IMR-90 (cell line): ENCODE measurements at regions not wholly inside any gene's neighbourhood (a gene's known extent, or its start where the extent isn't known, plus 50 kb on each side); places are given as distances from the start of the nearest gene placed in this dataset.
A peak's percentile ranks its signal among the peaks of the same experiment; 100 is the strongest.

ENCODE experiments used
- ATAC-seq: fragments of 200-7000 bp; cut with Tn5 transposase; 2 replicates; pipeline ENCODE4 v1.9.1; 2020; ENCODE audit warnings: low read depth, mild to moderate bottlenecking, moderate library complexity
- BruUV-seq: library from RNA; stranded (reverse); fragments of 400-500 nt; replicated peaks from 2 replicates; lab custom pipeline; 2021; lab: Mats Ljungman, UMichigan
- CTCF ChIA-PET: fragments of 300-600 bp; formaldehyde crosslinking; extraction: SDS; loops from one replicate; lab custom pipeline; 2021; ENCODE audit warnings: antibody characterized with exemption; lab: Yijun Ruan, JAX
- POLR2A ChIA-PET: fragments of 300-600 bp; sonication (Branson Sonifier 250); formaldehyde crosslinking; loops from one replicate; lab custom pipeline; 2022; ENCODE audit warnings: antibody characterized with exemption; ENCODE audit not compliant: unreplicated experiment; lab: Charles Lee
- DNase-seq: peaks from one replicate; pipeline ENCODE4 v3.0.0; 2013
- H2AFZ ChIP-seq: replicated peaks from 2 replicates; pipeline ENCODE3; 2013; ENCODE audit warnings: low read length, mild to moderate bottlenecking; ENCODE audit not compliant: poor library complexity
- H2AK5ac ChIP-seq: 2 replicates; pipeline ENCODE4 v1.6.1; 2013; ENCODE audit warnings: low read depth, low read length, inconsistent platforms
- H2AK9ac ChIP-seq: replicated peaks from 2 replicates; pipeline ENCODE3; 2013; ENCODE audit warnings: mild to moderate bottlenecking, low read depth, low read length, moderate library complexity; ENCODE audit not compliant: poor library complexity
- H2BK120ac ChIP-seq: 2 replicates; pipeline ENCODE4 v1.6.1; 2013; ENCODE audit warnings: low read depth, low read length, inconsistent platforms
- H2BK15ac ChIP-seq: 3 replicates; pipeline ENCODE4 v1.6.1; 2013; ENCODE audit warnings: low read depth, low read length, inconsistent platforms
- H2BK20ac ChIP-seq: 2 replicates; pipeline ENCODE4 v1.6.1; 2013; ENCODE audit warnings: low read depth, mild to moderate bottlenecking, inconsistent platforms, low read length, moderate library complexity
- H2BK5ac ChIP-seq: 2 replicates; pipeline ENCODE4 v1.6.1; 2013; ENCODE audit warnings: mild to moderate bottlenecking, low read depth, low read length, inconsistent platforms; ENCODE audit not compliant: poor library complexity, severe bottlenecking
- H3K14ac ChIP-seq: replicated peaks from 2 replicates; pipeline ENCODE4 v1.6.1; 2013; ENCODE audit warnings: low read depth, low read length, inconsistent platforms
- H3K18ac ChIP-seq: 2 replicates; pipeline ENCODE4 v1.6.1; 2013; ENCODE audit warnings: low read depth, low read length, control low read depth
- H3K23ac ChIP-seq: 2 replicates; pipeline ENCODE4 v1.6.1; 2013; ENCODE audit warnings: low read depth, low read length, inconsistent platforms
- H3K27ac ChIP-seq: 2 replicates; pipeline ENCODE4 v1.5.1; 2013; ENCODE audit warnings: mild to moderate bottlenecking, control low read depth, low read length; ENCODE audit not compliant: insufficient read depth
- H3K27me3 ChIP-seq: 2 replicates; pipeline ENCODE4 v1.6.1; 2013; ENCODE audit warnings: low read length; ENCODE audit not compliant: control insufficient read depth, insufficient read depth
- H3K36me3 ChIP-seq: 2 replicates; pipeline ENCODE4 v1.6.1; 2013; ENCODE audit warnings: low read length, mixed read lengths; ENCODE audit not compliant: control insufficient read depth, insufficient read depth
- H3K4ac ChIP-seq: 2 replicates; pipeline ENCODE4 v1.6.1; 2013; ENCODE audit warnings: low read depth, low read length, inconsistent platforms
- H3K4me1 ChIP-seq: 2 replicates; pipeline ENCODE4 v1.6.1; 2013; ENCODE audit warnings: low read length, mixed read lengths; ENCODE audit not compliant: control insufficient read depth, insufficient read depth
- H3K4me2 ChIP-seq: 2 replicates; pipeline ENCODE4 v1.6.1; 2013; ENCODE audit warnings: low read depth, mild to moderate bottlenecking, control low read depth, low read length, moderate library complexity
- H3K4me3 ChIP-seq: 2 replicates; pipeline ENCODE4 v1.5.1; 2013; ENCODE audit warnings: low read depth, mild to moderate bottlenecking, control low read depth, low read length, moderate library complexity; ENCODE audit not compliant: insufficient read depth
- H3K56ac ChIP-seq: 2 replicates; pipeline ENCODE4 v1.6.1; 2013; ENCODE audit warnings: low read length, inconsistent platforms; ENCODE audit not compliant: insufficient read depth; ENCODE audit errors: extremely low read depth
- H3K79me1 ChIP-seq, 2 experiments: 2 replicates each; pipeline ENCODE4 v1.6.1; 2013; ENCODE audit warnings: low read length in 2 of 2, inconsistent platforms in 1 of 2, low read depth in 1 of 2
- H3K9ac ChIP-seq: 2 replicates; pipeline ENCODE4 v1.6.1; 2013; ENCODE audit warnings: low read depth, low read length, control low read depth
- H3K9me1 ChIP-seq: 2 replicates; pipeline ENCODE4 v1.6.1; 2013; ENCODE audit warnings: low read length, inconsistent platforms; ENCODE audit not compliant: insufficient read depth
- H3K9me3 ChIP-seq: 2 replicates; pipeline ENCODE4 v1.6.1; 2013; ENCODE audit warnings: low read length; ENCODE audit not compliant: control insufficient read depth, insufficient read depth
- H4K20me1 ChIP-seq: 2 replicates; pipeline ENCODE4 v1.6.1; 2013; ENCODE audit warnings: low read length, inconsistent platforms; ENCODE audit not compliant: insufficient read depth
- H4K5ac ChIP-seq: 2 replicates; pipeline ENCODE4 v1.6.1; 2013; ENCODE audit warnings: mild to moderate bottlenecking, low read depth, low read length, control low read depth
- H4K8ac ChIP-seq, 2 experiments: 2 replicates each; pipeline ENCODE4 v1.6.1; 2013; ENCODE audit warnings: low read depth in 2 of 2, low read length in 2 of 2, control low read depth in 1 of 2, inconsistent platforms in 1 of 2
- H4K91ac ChIP-seq: 2 replicates; pipeline ENCODE4 v1.6.1; 2013; ENCODE audit warnings: low read depth, low read length, inconsistent platforms; ENCODE audit not compliant: insufficient read depth
- ELK1 ChIP-seq: fragments of 150-350 bp; IDR thresholded peaks from 2 replicates; pipeline ENCODE4 v1.6.1; 2016; ENCODE audit warnings: low read depth, mild to moderate bottlenecking, low read length, moderate library complexity, borderline replicate concordance
- RFX5 ChIP-seq: IDR thresholded peaks from 2 replicates; pipeline ENCODE4 v1.8.0; 2012; ENCODE audit warnings: low read depth, mild to moderate bottlenecking, low read length, moderate library complexity
- WGBS, 2 experiments: methylation state at CpG; one replicate each; pipeline versions ENCODE4 v1.1.5 to v1.1.7; 2013; ENCODE audit warnings: missing lambda C conversion rate in 2 of 2; ENCODE audit not compliant: insufficient read length in 1 of 2; ENCODE audit errors: extremely low coverage in 2 of 2; 5-methylcytosine and 5-hydroxymethylcytosine counted together
- dilution Hi-C: fragments of 300-500 bp; cut with HindIII; formaldehyde crosslinking; loops from one replicate; pipeline ENCODE4 v1.14.3; 2018; ENCODE audit warnings: low sequenced_read_pairs; ENCODE audit not compliant: unreplicated experiment
- in situ Hi-C: fragments of 300-500 bp; cut with MboI; formaldehyde crosslinking; loops from 3 replicates; pipeline ENCODE4 v1.14.3; 2019; ENCODE audit warnings: low sequenced_read_pairs, inconsistent platforms, mixed read lengths
- intact Hi-C: fragments of 100-400 bp; cut with micrococcal nuclease; formaldehyde crosslinking; loops from 2 replicates; pipeline ENCODE4 v1.10.0; 2022

GRCh38 chr1:86226204-86226603 is 69.6 kb upstream of the COL24A1 start:
- Histone ChIP-seq H2AFZ (no peak overlapping the region), H2BK20ac (no peak overlapping the region), H3K9me3 (no peaks in the 10 kb centered on the region), H3K27me3 (no peaks in the 10 kb centered on the region; the same call in 1 of the 2 replicates), H3K4me1 (no peaks in the 10 kb centered on the region), H3K18ac (no peak overlapping the region), H2BK120ac (no peak overlapping the region), H3K79me1 (no peaks in the 10 kb centered on the region), H4K20me1 (no peaks in the 10 kb centered on the region), H3K4me2 (no peak overlapping the region), H2BK15ac (no peak overlapping the region), H3K23ac (no peak overlapping the region), H3K4me3 (no peak overlapping the region), H4K91ac (no peak overlapping the region), H2AK5ac (no peak overlapping the region), H2AK9ac (no peak overlapping the region), H3K36me3 (no peaks in the 10 kb centered on the region), H4K5ac (no peak overlapping the region), H2BK5ac (no peak overlapping the region), H4K8ac (no peak overlapping the region), H3K27ac (no peak overlapping the region), H3K14ac (no peak overlapping the region), H3K9ac (no peak overlapping the region), H3K9me1 (no peaks in the 10 kb centered on the region), H3K56ac (no peak overlapping the region), H3K4ac (no peak overlapping the region)
- TF ChIP-seq ELK1 = no peak
- TF ChIP-seq RFX5 = no peak
- ChIA-PET POLR2A (no interaction called here), CTCF (interaction anchor here (0.7 kb wide), 1 partner anchor 223 kb away, joined by 3 read pairs; no protein-coding TSS in a partner anchor)
- WGBS, 2 experiments = no CpG with 5 or more reads among the region's 1 CpG
- ATAC-seq = peak; percentile 44; the same call in 1 of the 2 replicates
- dilution Hi-C loops (no loop called here), in situ Hi-C loops (no loop called here), intact Hi-C loops (no loop called here)
- BruUV-seq = no TSS peak
- no peak for DNase-seq
